Uterus (tissue), 3 donors: ENCODE measurements at regions not wholly inside any gene's neighbourhood (a gene's known extent, or its start where the extent isn't known, plus 50 kb on each side); places are given as distances from the start of the nearest gene placed in this dataset.

Source experiments
- DNase-seq, 2 donors: peaks; one replicate each; pipeline ENCODE4 v3.0.0-alpha.2; 2019 to 2020
- H3K27ac ChIP-seq, 2 donors: fragments of 200-600 bp; sonication (generic); 1 replicate in 1 of 2; 2 replicates in 1 of 2; pipeline ENCODE4 v1.5.1; 2016 to 2018
- H3K27me3 ChIP-seq, 2 donors: fragments of 200-600 bp; sonication (generic); one replicate each; pipeline ENCODE4 v1.5.1; 2018 to 2019; ENCODE audit warnings: control low read depth in 1 of 2
- H3K36me3 ChIP-seq, 2 donors: fragments of 200-600 bp; sonication (generic); one replicate each; pipeline ENCODE4 v1.5.1; 2019; ENCODE audit warnings: control low read depth in 1 of 2
- H3K4me1 ChIP-seq, 2 donors: fragments of 200-600 bp; sonication (generic); one replicate each; pipeline ENCODE4 v1.5.1; 2018 to 2019; ENCODE audit warnings: control low read depth in 1 of 2
- H3K4me3 ChIP-seq, 2 donors: fragments of 200-600 bp; sonication (generic); 1 replicate in 1 of 2; 2 replicates in 1 of 2; pipeline ENCODE4 v1.5.1; 2018 to 2019; ENCODE audit warnings: mild to moderate bottlenecking in 1 of 2
- H3K9me3 ChIP-seq, 2 donors: fragments of 200-600 bp; sonication (generic); one replicate each; pipeline ENCODE4 v1.5.1; 2019; ENCODE audit warnings: control low read depth in 1 of 2
- CTCF ChIP-seq, 4 experiments: fragments of 200-600 bp in 2 of 4; fragments of 450-650 bp in 2 of 4; sonication (generic) in 2 of 4; IDR thresholded peaks; one replicate each; pipeline ENCODE4 v1.5.1; 2016 to 2019; ENCODE audit warnings: antibody characterized with exemption in 4 of 4, mild to moderate bottlenecking in 2 of 4, moderate library complexity in 1 of 4
- POLR2A ChIP-seq, 2 donors: fragments of 450-650 bp; IDR thresholded peaks; one replicate each; pipeline ENCODE4 v1.6.1; 2016; ENCODE audit warnings: antibody characterized with exemption in 2 of 2, mild to moderate bottlenecking in 1 of 2, moderate library complexity in 1 of 2
- intact Hi-C: fragments of 100-400 bp; cut with DNase I; formaldehyde crosslinking; loops from one replicate; pipeline ENCODE4 v1.15.1; 2023; ENCODE audit warnings: low total_unique reads
- donor health status: DM: yes; HTN: yes; CAD: no.

GRCh38 chr10:110358278-110358677 is 53.6 kb upstream of the SMNDC1 start:
- H3K9me3 ChIP-seq, result no peaks in the 10 kb centered on the region
- TF ChIP-seq CTCF (IDR thresholded peaks at IDR 0.05) (no peak), POLR2A (IDR thresholded peaks at IDR 0.05) (no peak)
- H3K27ac ChIP-seq, result no peak overlapping the region
- no peak overlapping the region for H3K4me3 ChIP-seq
- no peaks in the 10 kb centered on the region for H3K27me3 ChIP-seq
- H3K4me1 ChIP-seq, result no peaks in the 10 kb centered on the region
- no peak for DNase-seq
- H3K36me3 ChIP-seq, result no peaks in the 10 kb centered on the region
- intact Hi-C loops, result no loop called here

GRCh38 chr10:110358869-110359629 is 54.3 kb upstream of the SMNDC1 start:
- Histone ChIP-seq H3K27ac (no peak overlapping the region), H3K9me3 (no peaks in the 10 kb centered on the region), H3K27me3 (no peaks in the 10 kb centered on the region), H3K4me1 (no peaks in the 10 kb centered on the region), H3K4me3 (no peak overlapping the region), H3K36me3 (no peaks in the 10 kb centered on the region)
- no peak for DNase-seq
- intact Hi-C loops, result no loop called here
- no peak for TF ChIP-seq CTCF (IDR thresholded peaks at IDR 0.05)
- no peak for TF ChIP-seq POLR2A (IDR thresholded peaks at IDR 0.05)

DNA sequence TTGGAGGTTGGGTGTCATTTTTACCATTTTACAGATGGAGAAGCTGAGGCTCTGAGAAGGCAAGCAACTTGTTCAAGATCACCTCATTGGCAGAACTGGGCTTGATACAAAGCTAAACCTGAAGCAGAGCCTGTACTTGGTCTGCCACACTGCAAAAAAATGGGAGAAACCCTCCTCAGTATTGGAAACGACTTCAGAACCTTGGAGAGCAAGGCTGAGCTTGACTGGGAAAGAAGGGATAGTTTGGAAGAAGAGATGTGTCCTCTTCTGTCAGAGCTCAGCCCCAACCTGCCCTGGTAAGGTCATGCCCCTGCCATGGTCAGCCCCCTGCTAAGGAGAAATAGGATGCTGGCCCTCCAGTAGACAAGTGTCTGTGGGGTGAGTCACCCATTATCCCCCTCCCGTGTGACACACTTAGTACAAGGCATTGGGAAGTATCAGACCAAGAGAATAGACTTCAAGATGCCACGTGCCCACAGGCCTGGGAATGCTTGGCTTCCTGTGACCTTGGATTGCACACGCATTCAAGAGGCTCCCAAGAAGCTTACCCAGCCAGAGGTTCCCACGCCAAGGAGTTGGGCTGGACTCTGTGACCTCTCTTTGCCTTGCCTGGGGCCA is 56.2 kb upstream of the SMNDC1 start:
- Histone ChIP-seq H3K27me3 (no peaks in the 10 kb centered on the region), H3K9me3 (no peaks in the 10 kb centered on the region), H3K27ac (no peak overlapping the region), H3K36me3 (no peaks in the 10 kb centered on the region), H3K4me3 (no peak overlapping the region), H3K4me1 (no peaks in the 10 kb centered on the region)
- intact Hi-C loops, result no loop called here
- no peak for TF ChIP-seq POLR2A (IDR thresholded peaks at IDR 0.05)
- TF ChIP-seq CTCF (IDR thresholded peaks at IDR 0.05), result no peak
- DNase-seq, result no peak

GRCh38 chr10:110361800-110362456 is 57.2 kb upstream of the SMNDC1 start:
- no peak for DNase-seq
- Histone ChIP-seq H3K27ac (no peak overlapping the region), H3K9me3 (no peaks in the 10 kb centered on the region), H3K4me3 (no peak overlapping the region), H3K27me3 (no peaks in the 10 kb centered on the region), H3K36me3 (no peaks in the 10 kb centered on the region), H3K4me1 (no peaks in the 10 kb centered on the region)
- TF ChIP-seq POLR2A (IDR thresholded peaks at IDR 0.05), result no peak
- intact Hi-C loops, result no loop called here

DNA sequence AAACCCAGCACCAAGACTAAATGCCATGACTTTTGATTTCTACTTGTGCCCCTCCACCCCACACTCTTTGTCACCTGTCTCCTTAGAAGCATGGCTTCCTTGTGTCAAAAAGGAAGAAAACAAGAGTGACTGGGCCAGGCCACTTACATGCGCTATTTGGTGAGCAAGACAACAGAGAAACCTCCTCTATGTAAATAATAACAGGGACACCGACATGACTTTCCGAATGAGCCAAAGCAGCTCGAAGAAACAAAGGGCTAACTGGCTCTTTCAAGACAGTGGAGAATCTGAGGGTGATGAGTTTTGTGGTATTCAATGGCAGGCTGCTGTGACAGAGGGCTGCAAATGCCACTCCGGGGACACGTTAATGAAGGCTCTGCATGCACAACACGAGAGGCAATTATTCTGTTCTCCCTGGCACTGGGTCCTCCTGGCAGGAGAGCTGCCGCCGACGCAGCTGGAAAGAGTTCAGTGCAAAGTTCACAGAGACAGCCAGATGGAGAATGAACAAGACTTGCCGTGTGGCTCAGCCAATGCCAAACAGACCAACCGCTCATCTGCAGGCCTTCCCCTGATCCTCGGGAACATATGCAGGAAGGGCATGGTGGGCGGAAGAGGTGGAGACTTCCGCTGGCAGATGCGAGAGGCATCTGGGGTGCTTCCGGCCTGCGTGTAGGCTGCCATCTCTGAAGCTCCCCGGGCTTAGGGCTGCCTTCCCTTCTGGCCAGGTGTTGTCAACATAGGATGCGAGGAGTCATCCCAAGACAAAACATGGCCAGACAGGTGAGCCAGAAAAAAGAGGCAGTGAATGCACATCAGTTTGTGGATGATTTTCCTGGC is 59.1 kb upstream of the SMNDC1 start:
- H3K27me3 ChIP-seq, result no peaks in the 10 kb centered on the region
- no peaks in the 10 kb centered on the region for H3K9me3 ChIP-seq
- no peaks in the 10 kb centered on the region for H3K36me3 ChIP-seq
- TF ChIP-seq POLR2A (IDR thresholded peaks at IDR 0.05), result no peak
- H3K27ac ChIP-seq, result no peak overlapping the region
- no peak for DNase-seq
- H3K4me1 ChIP-seq, result no peaks in the 10 kb centered on the region
- intact Hi-C loops, result no loop called here
- no peak overlapping the region for H3K4me3 ChIP-seq
